HCT116 (cell line): ENCODE measurements at regions not wholly inside any gene's neighbourhood (a gene's known extent, or its start where the extent isn't known, plus 50 kb on each side); places are given as distances from the start of the nearest gene placed in this dataset.

ENCODE experiments used
- ATAC-seq: fragments of 200-7000 bp; cut with Tn5 transposase; 2 replicates; pipeline ENCODE4 v1.9.1; 2020; ENCODE audit warnings: mild to moderate bottlenecking, moderate library complexity
- BruUV-seq: library from RNA; stranded (reverse); fragments of 400-500 nt; replicated peaks from 2 replicates; lab custom pipeline; 2021; lab: Mats Ljungman, UMichigan
- CTCF ChIA-PET: fragments of 300-600 bp; sonication (Branson Sonifier 250); formaldehyde crosslinking; loops from one replicate; lab custom pipeline; 2021; ENCODE audit warnings: antibody characterized with exemption; lab: Charles Lee
- POLR2A ChIA-PET: fragments of 300-600, 350-600 bp; sonication (Branson Sonifier 250); formaldehyde crosslinking; loops from one replicate; lab custom pipeline; 2021; ENCODE audit warnings: antibody characterized with exemption; lab: Charles Lee
- RAD21 ChIA-PET, 2 experiments: fragments of 300-600 bp; sonication (Branson Sonifier 250); formaldehyde crosslinking; loops; one replicate each; lab custom pipeline; 2023; ENCODE audit warnings: low total read pairs in 2 of 2; ENCODE audit not compliant: uncharacterized antibody in 2 of 2, unreplicated experiment in 2 of 2, low non-redundant PET in 1 of 2; lab: Charles Lee
- DNase-seq: peaks from one replicate; pipeline ENCODE4 v3.0.0-alpha.2; 2010; ENCODE audit warnings: low read depth, low spot score
- H2AFZ ChIP-seq: fragments of 200-600 bp; shearing (Covaris generic), sonication (generic); 2 replicates; pipeline ENCODE4 v1.6.1; 2017; ENCODE audit warnings: low read depth, mixed run types, mixed read lengths, antibody characterized with exemption, low read length; ENCODE audit not compliant: poor library complexity, severe bottlenecking
- H3K27ac ChIP-seq: 2 replicates; pipeline ENCODE4 v1.5.1; 2012; ENCODE audit warnings: low read depth, low read length
- H3K27me3 ChIP-seq: fragments of 200-600 bp; sonication (generic); 2 replicates; pipeline ENCODE4 v1.6.1; 2016; ENCODE audit warnings: mixed run types, low read length, mixed read lengths; ENCODE audit not compliant: insufficient read depth
- H3K36me3 ChIP-seq, 2 experiments: fragments of 200-500 bp in 1 of 2; fragments of 200-600 bp in 1 of 2; sonication (Bioruptor generic) in 1 of 2; sonication (generic) in 1 of 2; 2 replicates each; pipeline versions ENCODE4 v1.5.1 to v1.6.1; 2014 to 2016; ENCODE audit warnings: low read length in 2 of 2, inconsistent platforms in 1 of 2, mixed read lengths in 1 of 2, mixed run types in 1 of 2; ENCODE audit not compliant: insufficient read depth in 2 of 2, control insufficient read depth in 1 of 2
- H3K4me1 ChIP-seq, 2 experiments: fragments of 200-600 bp in 1 of 2; sonication (generic) in 1 of 2; 2 replicates each; pipeline versions ENCODE4 v1.5.1 to v1.6.1; 2012 to 2017; ENCODE audit warnings: low read length in 2 of 2, inconsistent platforms in 1 of 2, mild to moderate bottlenecking in 1 of 2, mixed read lengths in 1 of 2, mixed run types in 1 of 2, moderate library complexity in 1 of 2; ENCODE audit not compliant: insufficient read depth in 2 of 2, control insufficient read depth in 1 of 2
- H3K4me2 ChIP-seq: fragments of 200-600 bp; sonication (generic); 2 replicates; pipeline ENCODE4 v1.6.1; 2017; ENCODE audit warnings: mixed run types, low read length, mixed read lengths
- H3K4me3 ChIP-seq, 2 experiments: fragments of 200-600 bp in 1 of 2; sonication (generic) in 1 of 2; replicated peaks in 1 of 2; 2 replicates each; pipeline ENCODE4 v1.5.1; 2011 to 2016; ENCODE audit warnings: low read length in 2 of 2, control low read depth in 1 of 2, low read depth in 1 of 2, mild to moderate bottlenecking in 1 of 2, mixed read lengths in 1 of 2, mixed run types in 1 of 2
- H3K79me2 ChIP-seq: fragments of 200-600 bp; sonication (generic); 2 replicates; pipeline ENCODE4 v1.6.1; 2017; ENCODE audit warnings: mild to moderate bottlenecking, mixed run types, low read length, moderate library complexity, mixed read lengths; ENCODE audit not compliant: insufficient read depth
- H3K9ac ChIP-seq: fragments of 200-600 bp; sonication (generic); 2 replicates; pipeline ENCODE4 v1.6.1; 2016; ENCODE audit warnings: low read length, mixed read lengths
- H3K9me2 ChIP-seq: fragments of 200-600 bp; sonication (generic), shearing (Covaris generic); 2 replicates; pipeline ENCODE4 v1.6.1; 2017; ENCODE audit warnings: mixed run types, mild to moderate bottlenecking, moderate library complexity; ENCODE audit not compliant: insufficient read depth
- H3K9me3 ChIP-seq, 2 experiments: fragments of 200-500 bp in 1 of 2; fragments of 200-600 bp in 1 of 2; sonication (Bioruptor generic) in 1 of 2; sonication (generic) in 1 of 2; 2 replicates each; pipeline ENCODE4 v1.6.1; 2014 to 2017; ENCODE audit warnings: low read length in 2 of 2, mixed read lengths in 2 of 2, inconsistent platforms in 1 of 2, low read depth in 1 of 2, mild to moderate bottlenecking in 1 of 2, mixed run types in 1 of 2, moderate library complexity in 1 of 2; ENCODE audit not compliant: control insufficient read depth in 1 of 2, insufficient read depth in 1 of 2
- H4K20me1 ChIP-seq: fragments of 200-600 bp; sonication (generic), shearing (Covaris generic); 2 replicates; pipeline ENCODE4 v1.6.1; 2017; ENCODE audit warnings: mixed run types, mild to moderate bottlenecking, moderate library complexity; ENCODE audit not compliant: insufficient read depth
- CBX3 ChIP-seq: IDR thresholded peaks from 2 replicates; pipeline ENCODE4 v1.6.1; 2012; ENCODE audit warnings: low read depth
- EGR1 ChIP-seq: IDR thresholded peaks from 2 replicates; pipeline ENCODE4 v1.6.1; 2012; ENCODE audit warnings: low read depth
- ELF1 ChIP-seq: IDR thresholded peaks from 2 replicates; pipeline ENCODE4 v1.6.1; 2012; ENCODE audit warnings: low read depth, borderline replicate concordance
- EZH2phosphoT487 ChIP-seq: fragments of 200-600 bp; IDR thresholded peaks from 2 replicates; pipeline ENCODE4 v1.6.1; 2018; ENCODE audit warnings: antibody characterized with exemption, borderline replicate concordance
- FOSL1 ChIP-seq: IDR thresholded peaks from 2 replicates; pipeline ENCODE4 v1.6.1; 2012; ENCODE audit warnings: low read depth
- JUND ChIP-seq: IDR thresholded peaks from 2 replicates; pipeline ENCODE4 v1.6.1; 2012
- POLR2A ChIP-seq: IDR thresholded peaks from 2 replicates; pipeline ENCODE4 v1.7.0; 2011; ENCODE audit warnings: borderline replicate concordance; ENCODE audit not compliant: insufficient read depth, insufficient read length; ENCODE audit errors: extremely low read depth
- RAD21 ChIP-seq: IDR thresholded peaks from 2 replicates; pipeline ENCODE4 v1.6.1; 2012; ENCODE audit warnings: low read depth, mild to moderate bottlenecking
- SRF ChIP-seq: IDR thresholded peaks from 2 replicates; pipeline ENCODE4 v1.6.1; 2012; ENCODE audit warnings: low read depth
- TCF7L2 ChIP-seq: IDR thresholded peaks from 2 replicates; pipeline ENCODE4 v1.7.0; 2011; ENCODE audit warnings: borderline replicate concordance, inconsistent platforms; ENCODE audit not compliant: insufficient read depth, insufficient read length; ENCODE audit errors: extremely low read depth
- YY1 ChIP-seq: IDR thresholded peaks from 2 replicates; pipeline ENCODE4 v1.6.1; 2011; ENCODE audit warnings: low read length, low read depth, moderate library complexity, mild to moderate bottlenecking; ENCODE audit not compliant: insufficient replicate concordance; ENCODE audit errors: extremely low read depth
- ZFX ChIP-seq: fragments of 450-650 bp; IDR thresholded peaks from 2 replicates; pipeline ENCODE4 v1.6.1; 2017
- ZNF274 ChIP-seq: fragments of 200-500 bp; sonication (Bioruptor generic); IDR thresholded peaks from 2 replicates; pipeline ENCODE4 v1.6.1; 2014; ENCODE audit warnings: mild to moderate bottlenecking, low read depth, low read length, inconsistent platforms
- intact Hi-C: fragments of 100-400 bp; cut with micrococcal nuclease; formaldehyde crosslinking; loops from 2 replicates; pipeline ENCODE4 v1.10.0; 2022
- TF ChIP-seq, protein P1 (sequence below): IDR thresholded peaks from 2 replicates; pipeline ENCODE4 v1.6.1; 2012
- TF ChIP-seq, protein P2 (sequence below), 3 experiments: fragments of 200-600 bp in 1 of 3; sonication (generic) in 1 of 3; IDR thresholded peaks in 2 of 3; conservative IDR thresholded peaks in 1 of 3; 2 replicates each; pipeline ENCODE4 v1.5.1; 2012 to 2017; ENCODE audit warnings: low read depth in 2 of 3, low read length in 2 of 3, antibody characterized with exemption in 1 of 3, borderline replicate concordance in 1 of 3, control low read depth in 1 of 3, mild to moderate bottlenecking in 1 of 3, mixed read lengths in 1 of 3, mixed run types in 1 of 3, moderate library complexity in 1 of 3; ENCODE audit not compliant: insufficient read depth in 1 of 3
- TF ChIP-seq, protein P3 (sequence below): IDR thresholded peaks from 2 replicates; pipeline ENCODE4 v1.6.1; 2012; ENCODE audit warnings: low read depth
- TF ChIP-seq, protein P4 (sequence below): IDR thresholded peaks from 2 replicates; pipeline ENCODE4 v1.6.1; 2012
- TF ChIP-seq, protein P5 (sequence below): IDR thresholded peaks from 2 replicates; pipeline ENCODE4 v1.6.1; 2011; ENCODE audit warnings: mild to moderate bottlenecking, low read length, moderate library complexity; ENCODE audit not compliant: insufficient replicate concordance; ENCODE audit errors: extremely low read depth

DNA sequence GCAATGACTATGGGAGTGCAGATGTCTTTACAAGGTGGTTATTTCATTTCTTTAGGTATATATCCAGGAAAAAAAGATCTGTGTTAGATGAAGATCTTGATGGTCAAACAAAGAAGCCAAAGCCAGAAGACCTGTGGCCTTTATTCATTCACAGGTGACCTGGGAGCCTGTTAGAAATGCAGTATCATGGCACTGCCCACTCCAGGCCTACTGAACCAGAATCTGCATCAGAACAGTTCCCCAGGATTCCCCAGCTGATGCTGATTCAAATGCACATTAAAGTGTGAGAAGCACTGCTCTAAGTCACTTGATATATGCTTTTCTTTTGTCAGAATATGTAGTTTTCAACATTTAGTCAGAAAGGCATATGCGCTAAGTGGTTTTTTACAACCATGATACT is 251.1 kb downstream of the IPMK start:
- intact Hi-C loops, result no loop called here
- no peak for ATAC-seq
- H4K20me1 ChIP-seq, result no peaks in the 10 kb centered on the region
- H3K9me3 ChIP-seq, result no peaks in the 10 kb centered on the region
- H3K9ac ChIP-seq, result no peak overlapping the region
- H3K27me3 ChIP-seq, result no peaks in the 10 kb centered on the region
- H3K36me3 ChIP-seq, result no peaks in the 10 kb centered on the region
- TF ChIP-seq ELF1, result no peak
- TF ChIP-seq EZH2phosphoT487, result no peak
- TF ChIP-seq, protein P1, sequence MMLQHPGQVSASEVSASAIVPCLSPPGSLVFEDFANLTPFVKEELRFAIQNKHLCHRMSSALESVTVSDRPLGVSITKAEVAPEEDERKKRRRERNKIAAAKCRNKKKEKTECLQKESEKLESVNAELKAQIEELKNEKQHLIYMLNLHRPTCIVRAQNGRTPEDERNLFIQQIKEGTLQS, result no peak
- no peak for TF ChIP-seq JUND
- no peak for TF ChIP-seq YY1
- no peak for TF ChIP-seq POLR2A
- TF ChIP-seq, protein P2, sequence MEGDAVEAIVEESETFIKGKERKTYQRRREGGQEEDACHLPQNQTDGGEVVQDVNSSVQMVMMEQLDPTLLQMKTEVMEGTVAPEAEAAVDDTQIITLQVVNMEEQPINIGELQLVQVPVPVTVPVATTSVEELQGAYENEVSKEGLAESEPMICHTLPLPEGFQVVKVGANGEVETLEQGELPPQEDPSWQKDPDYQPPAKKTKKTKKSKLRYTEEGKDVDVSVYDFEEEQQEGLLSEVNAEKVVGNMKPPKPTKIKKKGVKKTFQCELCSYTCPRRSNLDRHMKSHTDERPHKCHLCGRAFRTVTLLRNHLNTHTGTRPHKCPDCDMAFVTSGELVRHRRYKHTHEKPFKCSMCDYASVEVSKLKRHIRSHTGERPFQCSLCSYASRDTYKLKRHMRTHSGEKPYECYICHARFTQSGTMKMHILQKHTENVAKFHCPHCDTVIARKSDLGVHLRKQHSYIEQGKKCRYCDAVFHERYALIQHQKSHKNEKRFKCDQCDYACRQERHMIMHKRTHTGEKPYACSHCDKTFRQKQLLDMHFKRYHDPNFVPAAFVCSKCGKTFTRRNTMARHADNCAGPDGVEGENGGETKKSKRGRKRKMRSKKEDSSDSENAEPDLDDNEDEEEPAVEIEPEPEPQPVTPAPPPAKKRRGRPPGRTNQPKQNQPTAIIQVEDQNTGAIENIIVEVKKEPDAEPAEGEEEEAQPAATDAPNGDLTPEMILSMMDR (IDR thresholded peaks at IDR 0.05 in 2 of 3, conservative IDR thresholded peaks at IDR 0.05 in 1 of 3; ENCODE audit: borderline replicate concordance in 1 of 3, insufficient read depth in 1 of 3, low read depth in 2 of 3, low read length in 2 of 3), result no peak
- TF ChIP-seq, protein P3, sequence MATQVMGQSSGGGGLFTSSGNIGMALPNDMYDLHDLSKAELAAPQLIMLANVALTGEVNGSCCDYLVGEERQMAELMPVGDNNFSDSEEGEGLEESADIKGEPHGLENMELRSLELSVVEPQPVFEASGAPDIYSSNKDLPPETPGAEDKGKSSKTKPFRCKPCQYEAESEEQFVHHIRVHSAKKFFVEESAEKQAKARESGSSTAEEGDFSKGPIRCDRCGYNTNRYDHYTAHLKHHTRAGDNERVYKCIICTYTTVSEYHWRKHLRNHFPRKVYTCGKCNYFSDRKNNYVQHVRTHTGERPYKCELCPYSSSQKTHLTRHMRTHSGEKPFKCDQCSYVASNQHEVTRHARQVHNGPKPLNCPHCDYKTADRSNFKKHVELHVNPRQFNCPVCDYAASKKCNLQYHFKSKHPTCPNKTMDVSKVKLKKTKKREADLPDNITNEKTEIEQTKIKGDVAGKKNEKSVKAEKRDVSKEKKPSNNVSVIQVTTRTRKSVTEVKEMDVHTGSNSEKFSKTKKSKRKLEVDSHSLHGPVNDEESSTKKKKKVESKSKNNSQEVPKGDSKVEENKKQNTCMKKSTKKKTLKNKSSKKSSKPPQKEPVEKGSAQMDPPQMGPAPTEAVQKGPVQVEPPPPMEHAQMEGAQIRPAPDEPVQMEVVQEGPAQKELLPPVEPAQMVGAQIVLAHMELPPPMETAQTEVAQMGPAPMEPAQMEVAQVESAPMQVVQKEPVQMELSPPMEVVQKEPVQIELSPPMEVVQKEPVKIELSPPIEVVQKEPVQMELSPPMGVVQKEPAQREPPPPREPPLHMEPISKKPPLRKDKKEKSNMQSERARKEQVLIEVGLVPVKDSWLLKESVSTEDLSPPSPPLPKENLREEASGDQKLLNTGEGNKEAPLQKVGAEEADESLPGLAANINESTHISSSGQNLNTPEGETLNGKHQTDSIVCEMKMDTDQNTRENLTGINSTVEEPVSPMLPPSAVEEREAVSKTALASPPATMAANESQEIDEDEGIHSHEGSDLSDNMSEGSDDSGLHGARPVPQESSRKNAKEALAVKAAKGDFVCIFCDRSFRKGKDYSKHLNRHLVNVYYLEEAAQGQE, result no peak
- TF ChIP-seq ZNF274, result no peak
- TF ChIP-seq, protein P4, sequence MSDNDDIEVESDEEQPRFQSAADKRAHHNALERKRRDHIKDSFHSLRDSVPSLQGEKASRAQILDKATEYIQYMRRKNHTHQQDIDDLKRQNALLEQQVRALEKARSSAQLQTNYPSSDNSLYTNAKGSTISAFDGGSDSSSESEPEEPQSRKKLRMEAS, result no peak
- TF ChIP-seq, protein P5, sequence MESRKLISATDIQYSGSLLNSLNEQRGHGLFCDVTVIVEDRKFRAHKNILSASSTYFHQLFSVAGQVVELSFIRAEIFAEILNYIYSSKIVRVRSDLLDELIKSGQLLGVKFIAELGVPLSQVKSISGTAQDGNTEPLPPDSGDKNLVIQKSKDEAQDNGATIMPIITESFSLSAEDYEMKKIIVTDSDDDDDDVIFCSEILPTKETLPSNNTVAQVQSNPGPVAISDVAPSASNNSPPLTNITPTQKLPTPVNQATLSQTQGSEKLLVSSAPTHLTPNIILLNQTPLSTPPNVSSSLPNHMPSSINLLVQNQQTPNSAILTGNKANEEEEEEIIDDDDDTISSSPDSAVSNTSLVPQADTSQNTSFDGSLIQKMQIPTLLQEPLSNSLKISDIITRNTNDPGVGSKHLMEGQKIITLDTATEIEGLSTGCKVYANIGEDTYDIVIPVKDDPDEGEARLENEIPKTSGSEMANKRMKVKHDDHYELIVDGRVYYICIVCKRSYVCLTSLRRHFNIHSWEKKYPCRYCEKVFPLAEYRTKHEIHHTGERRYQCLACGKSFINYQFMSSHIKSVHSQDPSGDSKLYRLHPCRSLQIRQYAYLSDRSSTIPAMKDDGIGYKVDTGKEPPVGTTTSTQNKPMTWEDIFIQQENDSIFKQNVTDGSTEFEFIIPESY, result no peak
- no peak for TF ChIP-seq RAD21
- TF ChIP-seq TCF7L2, result no peak
- no peak for TF ChIP-seq CBX3
- no peak for TF ChIP-seq FOSL1
- no peak for TF ChIP-seq ZFX
- no peak for TF ChIP-seq SRF
- no peak for TF ChIP-seq EGR1
- TF ChIP-seq, all 23 proteins: peak for 0
- POLR2A ChIA-PET, result no interaction called here
- Histone ChIP-seq H3K79me2 (no peaks in the 10 kb centered on the region), H3K9me2 (no peaks in the 10 kb centered on the region), H3K27ac (no peak overlapping the region), H3K4me1 (no peaks in the 10 kb centered on the region), H2AFZ (no peak overlapping the region), H3K4me2 (no peak overlapping the region), H3K4me3 (no peak overlapping the region)
- BruUV-seq, result no TSS peak
- CTCF ChIA-PET, result no interaction called here
- DNase-seq, result no peak
- RAD21 ChIA-PET, result no interaction called here
